ENCODE measurements at regions not wholly inside any gene's neighbourhood (a gene's known extent, or its start where the extent isn't known, plus 50 kb on each side); places are given as distances from the start of the nearest gene placed in this dataset.
"Not testable (repeated sequence)": the region's sequence is repeated elsewhere in the genome, so short reads cannot be mapped to it uniquely, and the experiment has no call there.

DNA sequence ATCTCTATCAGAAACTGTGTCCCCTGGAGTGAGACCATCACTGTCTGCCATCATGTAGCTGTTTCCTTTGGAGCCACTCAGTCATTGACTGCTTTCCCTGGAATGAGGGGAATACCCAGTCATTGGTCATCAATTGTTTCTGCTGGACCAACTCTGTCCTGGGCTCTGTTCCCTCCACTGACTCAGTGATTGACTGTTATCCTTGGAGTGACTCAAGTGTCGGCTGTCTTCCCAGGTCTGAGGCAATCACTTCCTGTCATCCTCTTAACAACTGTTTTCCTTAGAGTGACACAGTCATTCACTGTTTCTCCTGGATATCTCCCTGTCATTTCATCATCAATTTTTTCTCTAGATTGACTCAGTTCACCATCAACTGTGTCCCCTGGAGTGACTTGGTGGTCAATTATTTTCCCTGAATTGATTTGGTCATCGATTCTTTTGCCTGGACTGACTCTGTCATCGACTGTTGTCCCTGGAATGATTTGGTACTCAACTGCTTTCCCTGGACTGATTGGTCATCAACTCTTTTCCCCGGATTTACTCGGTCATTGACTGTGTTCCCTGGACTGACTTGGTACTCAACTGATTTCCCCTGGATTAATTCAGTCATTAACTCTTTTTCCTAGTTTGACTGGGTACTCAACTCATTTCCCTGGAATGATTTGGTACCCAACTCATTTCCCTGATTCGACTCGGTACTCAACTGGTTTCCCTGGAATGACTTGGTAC is 327.9 kb upstream of the VCX start:
- DNase-seq: no peak

GRCh38 chrX:7512845-7513244 is 330.1 kb upstream of the VCX start:
- no peak for DNase-seq

DNA sequence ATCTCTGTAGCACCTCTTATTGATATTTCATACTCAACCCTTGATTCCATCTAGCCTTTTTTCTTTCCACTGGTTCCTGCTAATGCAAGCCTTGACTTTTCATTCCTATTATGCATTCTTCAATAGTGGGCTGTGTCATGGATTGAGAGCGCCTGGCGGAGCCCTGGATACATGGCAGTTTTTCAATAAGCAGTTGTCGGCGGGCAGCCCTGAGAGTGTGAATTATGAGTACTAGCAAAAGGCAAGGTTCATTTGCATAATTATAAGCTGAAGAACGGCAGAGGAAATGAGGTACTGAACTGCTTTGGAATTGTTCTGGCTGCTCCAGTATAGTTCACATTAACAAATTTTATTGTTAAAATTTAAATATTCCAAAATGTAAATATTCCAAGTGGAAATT is 339.7 kb upstream of the VCX start:
- no peak for DNase-seq

GRCh38 chrX:7500386-7500785 is 342.6 kb upstream of the VCX start:
- DNase-seq: no peak

DNA sequence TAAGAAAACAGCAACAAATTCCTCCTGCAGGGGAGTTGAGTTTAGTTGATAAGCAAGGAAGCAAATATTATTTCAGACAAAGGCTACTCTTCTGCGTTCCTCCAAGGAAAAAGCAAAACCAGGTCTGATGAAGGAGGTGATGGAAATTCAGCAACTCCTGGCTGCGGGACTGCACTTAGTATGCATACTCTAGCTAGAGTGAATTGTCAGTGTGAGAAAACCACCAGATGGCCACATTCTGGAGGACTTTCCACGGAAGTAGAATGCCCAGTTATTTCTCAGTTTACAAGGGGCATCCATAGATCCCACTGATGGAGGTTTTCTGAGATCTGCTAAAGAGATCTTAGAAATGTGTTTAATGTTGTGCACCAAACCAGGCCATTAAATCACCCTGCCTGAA is 338.6 kb upstream of the PUDP start:
- DNase-seq: no peak

DNA sequence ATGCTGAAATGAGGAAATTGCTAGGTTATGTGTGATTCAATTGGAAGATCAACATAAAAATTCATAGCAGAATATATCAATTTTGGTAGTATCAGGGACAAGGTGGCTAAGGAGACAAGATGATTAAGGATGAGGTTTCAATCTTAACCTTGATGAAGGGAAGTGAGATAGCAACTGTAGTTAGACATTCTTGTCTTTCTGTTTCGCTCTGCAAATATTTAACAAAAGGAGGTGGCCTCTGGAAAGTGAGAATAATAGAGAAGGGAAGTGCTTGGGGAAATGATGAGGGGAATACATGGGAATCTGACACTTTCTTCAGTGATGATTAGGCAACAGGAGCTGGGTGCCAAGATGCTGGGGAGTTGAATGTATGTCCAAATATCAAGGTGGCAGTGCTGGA is 337.1 kb upstream of the PUDP start:
- DNase-seq: no peak

DNA sequence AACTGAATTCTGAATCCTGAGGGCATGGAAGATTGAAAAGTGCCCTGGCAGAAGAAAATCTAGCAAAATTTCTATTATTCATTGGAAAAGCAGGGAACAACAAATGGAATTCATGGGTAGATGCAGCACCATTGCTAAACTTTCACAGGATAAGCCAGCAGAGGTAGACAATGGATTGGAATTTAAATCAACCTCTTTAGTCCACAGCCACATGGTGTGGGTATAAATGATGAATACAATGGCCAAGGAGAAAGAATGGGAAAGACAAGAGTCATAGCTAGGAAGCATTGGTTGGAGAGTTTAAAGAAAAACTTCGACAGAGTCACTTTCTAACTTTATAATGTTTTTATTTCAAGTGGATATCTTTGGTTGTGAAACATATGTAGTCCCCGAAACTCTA is 332.8 kb upstream of the PUDP start:
- no peak for DNase-seq

- DNase-seq: no peak
Observed at GRCh38 chrX:7462110-7462509, 314.2 kb upstream of the PUDP start.

DNA sequence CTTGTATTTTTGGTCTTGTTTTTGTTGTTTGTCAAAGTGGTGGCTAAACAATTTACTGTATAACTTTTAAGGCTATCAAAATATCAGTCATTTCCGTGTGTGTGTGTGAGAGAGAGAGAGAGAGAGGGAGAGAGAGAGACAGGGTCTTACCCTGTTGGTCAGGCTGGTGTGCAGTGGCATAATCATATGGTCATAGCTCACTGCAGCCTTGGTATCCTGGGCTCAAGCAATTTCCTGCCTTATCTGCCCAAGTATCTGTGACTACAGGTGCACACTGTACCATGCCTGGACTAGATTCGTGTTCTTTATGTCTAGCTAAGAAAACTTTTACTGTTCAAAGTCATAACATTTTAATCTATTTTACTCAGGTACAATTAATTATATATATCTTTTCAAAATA is 313.1 kb upstream of the PUDP start:
- DNase-seq: not testable (repeated sequence)

DNA sequence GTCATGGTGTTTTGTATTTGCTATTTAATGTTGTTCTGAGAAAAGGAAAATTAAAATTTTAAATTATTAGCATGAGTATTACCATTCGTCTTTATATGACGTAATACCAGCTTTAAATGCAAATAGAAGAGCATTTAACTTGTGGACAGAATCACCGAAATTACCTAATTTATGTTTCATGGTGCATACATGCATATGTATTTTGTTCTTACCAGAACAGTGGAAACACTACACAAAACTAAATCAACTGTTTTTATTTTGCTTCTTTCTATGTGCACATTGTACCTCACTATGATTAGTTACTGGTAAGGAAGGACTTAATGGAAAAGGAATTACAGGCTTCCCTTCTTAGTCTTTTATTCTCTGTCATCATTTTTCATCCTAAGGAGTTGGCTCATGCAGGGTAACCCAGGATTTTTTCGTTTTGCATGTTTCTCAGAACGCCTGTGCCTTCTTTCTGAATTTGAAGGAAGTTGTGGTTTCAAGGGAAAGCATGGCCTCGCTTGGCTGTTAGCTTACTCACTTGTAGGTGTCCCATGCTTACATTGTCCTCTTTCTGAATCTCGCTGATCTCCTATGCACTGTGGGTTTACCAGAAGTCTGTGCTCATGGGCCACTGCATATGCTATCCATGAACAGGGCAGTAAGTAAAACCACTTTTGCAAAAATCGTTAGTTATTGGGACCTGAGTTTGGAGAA is 300.0 kb upstream of the PUDP start:
- DNase-seq: no peak

DNA sequence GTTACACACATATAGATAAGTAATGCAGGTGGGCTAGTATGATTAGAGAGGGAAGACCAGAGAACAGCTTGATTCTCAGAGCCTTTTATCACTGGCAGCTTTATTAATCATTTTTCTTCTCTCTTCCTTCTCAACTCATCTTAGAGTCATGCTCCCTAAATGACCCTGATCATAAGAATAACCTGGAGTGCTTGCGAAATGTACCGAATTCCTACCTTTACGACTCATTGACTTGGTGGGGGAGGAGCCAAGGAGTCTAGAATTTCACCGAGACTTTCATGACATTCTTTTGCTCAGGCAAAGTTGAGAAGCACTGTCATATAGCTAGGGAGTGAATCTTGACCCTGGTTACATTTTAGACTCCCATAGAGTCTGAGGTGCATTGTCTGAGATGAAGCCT is 298.9 kb upstream of the PUDP start:
- no peak for DNase-seq

- no peak for DNase-seq
Observed at GRCh38 chrX:7444967-7445366, 297.0 kb upstream of the PUDP start.

GRCh38 chrX:7441586-7441985 is 293.6 kb upstream of the PUDP start:
- no peak for DNase-seq

DNA sequence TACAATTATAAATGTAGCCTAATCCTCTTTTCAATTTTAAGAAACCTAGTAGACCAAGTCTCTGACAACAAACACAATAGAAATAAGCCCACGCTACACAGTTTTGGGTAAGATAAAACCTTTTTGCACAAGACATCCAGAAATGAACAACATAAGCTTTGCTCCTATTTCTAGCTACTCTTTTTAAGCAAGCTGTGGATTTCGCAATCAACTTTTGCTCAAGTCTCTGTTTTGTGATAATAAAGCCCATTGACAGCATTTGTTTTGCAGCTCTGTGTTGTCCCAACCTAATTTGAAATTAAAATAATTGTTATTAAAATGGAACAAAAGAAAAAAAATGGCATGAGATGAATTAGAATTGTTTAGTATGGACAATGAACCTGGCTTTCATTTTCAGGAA is 287.9 kb upstream of the PUDP start:
- no peak for DNase-seq

DNA sequence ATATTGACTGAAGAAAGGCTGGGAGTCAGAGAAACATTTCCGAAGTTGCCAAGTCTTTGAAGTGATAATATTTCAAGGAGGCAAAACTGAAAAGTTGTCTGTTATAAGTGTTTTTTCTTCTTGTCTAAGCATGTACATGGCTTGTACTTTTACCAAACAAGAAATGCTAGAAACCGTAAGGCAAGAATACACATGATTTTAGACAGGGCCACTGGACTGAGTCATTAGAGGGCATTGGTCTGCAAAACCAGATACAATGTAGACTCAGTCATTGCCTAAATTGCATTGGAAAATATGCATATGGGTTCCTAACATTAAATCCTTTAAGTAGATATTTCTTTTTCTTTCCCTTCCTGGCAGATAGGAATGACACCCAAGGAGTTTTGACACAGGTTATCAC is 284.9 kb upstream of the PUDP start:
- no peak for DNase-seq

- DNase-seq: no peak
Observed at GRCh38 chrX:7420717-7421116, 272.8 kb upstream of the PUDP start.

DNA sequence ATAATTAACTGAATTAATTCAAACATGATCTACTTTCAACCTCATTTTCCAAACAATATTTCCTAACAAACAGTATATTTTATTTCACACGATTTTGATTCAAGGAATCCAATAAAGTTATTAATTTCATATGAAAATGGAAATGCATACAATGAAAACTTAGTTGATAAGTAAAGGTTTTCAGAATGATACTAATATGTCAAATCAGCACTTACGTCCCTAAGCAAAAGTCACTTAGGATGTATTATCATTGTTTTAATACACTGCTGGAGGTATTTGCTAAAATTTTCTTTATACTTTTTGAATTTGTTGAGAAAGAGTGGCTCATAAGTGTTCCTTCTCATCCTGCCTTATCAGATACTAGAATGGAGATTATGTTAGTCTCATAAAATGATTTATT is 266.8 kb upstream of the PUDP start:
- DNase-seq: no peak

DNA sequence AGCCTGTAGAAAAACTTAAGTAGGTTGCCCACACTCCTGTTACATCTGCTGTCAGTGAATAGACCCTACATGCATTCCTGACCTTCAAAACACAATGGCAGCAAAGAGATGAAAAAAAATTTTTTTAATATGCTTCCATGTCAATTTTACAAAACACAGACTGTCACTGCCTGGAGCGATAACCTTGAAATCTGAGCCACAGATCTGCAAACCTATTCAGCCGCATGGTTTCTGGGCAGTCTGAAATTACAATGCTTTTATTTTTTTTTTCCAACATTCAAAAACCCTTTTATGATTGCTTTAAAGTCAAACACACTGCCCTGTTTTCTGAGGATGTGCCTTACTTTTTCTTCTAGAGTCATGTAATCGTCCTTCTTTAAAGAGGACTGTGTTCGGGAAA is 264.9 kb upstream of the PUDP start:
- DNase-seq: no peak

- DNase-seq: no peak
Observed at GRCh38 chrX:7409866-7410265, 261.9 kb upstream of the PUDP start.

DNA sequence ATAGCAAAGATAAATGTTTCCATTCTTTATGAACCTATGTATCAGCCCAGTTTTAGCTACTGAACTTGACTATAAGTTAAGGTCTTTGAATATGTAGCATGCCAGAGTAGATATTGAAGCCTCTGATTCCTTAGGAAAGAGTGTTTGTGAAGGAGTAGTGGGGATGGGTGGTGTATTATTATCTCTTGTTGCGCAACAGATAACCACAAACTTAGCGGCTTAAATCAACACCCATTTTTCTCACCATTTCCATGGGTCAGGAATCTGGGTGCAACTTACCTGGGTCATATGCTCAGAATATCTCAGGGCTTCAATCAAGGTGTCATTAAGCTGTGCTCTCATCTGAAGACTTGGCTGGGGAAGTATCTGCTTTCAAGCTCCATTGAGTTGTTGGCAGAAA is 251.4 kb upstream of the PUDP start:
- no peak for DNase-seq

- no peak for DNase-seq
Observed at GRCh38 chrX:7390441-7390840, 242.5 kb upstream of the PUDP start.

DNA sequence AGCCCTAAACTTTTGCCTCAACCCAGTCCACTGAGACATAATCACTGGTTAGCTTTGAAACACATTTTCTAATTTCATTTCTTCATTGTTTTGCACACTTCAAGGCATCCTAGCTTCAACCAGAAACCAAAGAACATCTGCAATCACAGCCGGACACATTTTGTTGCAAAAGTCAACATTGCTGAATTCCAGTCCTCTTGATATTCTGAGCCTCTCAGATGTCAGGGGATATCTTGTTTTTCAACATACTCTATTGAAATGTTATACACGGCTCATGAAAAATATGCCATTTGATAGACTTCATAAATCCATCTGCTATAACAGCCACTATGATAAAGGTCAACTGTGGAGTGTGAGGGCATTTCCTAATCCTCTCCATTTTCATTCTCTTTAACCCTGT is 241.6 kb upstream of the PUDP start:
- DNase-seq: no peak

GRCh38 chrX:7385131-7385530 is 237.2 kb upstream of the PUDP start:
- no peak for DNase-seq

DNA sequence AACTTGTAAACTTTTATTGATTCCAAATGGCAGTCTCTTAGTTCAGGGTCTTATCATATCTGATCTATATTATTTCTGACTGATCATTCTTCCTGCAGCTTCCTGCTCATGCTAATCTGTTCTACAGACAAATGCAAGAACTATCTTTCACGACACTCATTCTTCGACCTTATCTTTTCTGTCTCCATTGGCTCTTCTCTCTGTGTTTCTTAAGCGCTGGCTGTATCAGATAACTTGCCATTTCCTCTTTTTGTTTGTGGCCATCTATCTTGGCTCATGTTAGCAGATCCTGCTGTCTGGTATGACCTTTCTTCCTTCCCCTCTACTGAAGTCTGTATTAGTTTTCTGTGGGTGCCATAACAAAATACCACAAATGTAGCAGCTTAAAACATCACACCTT is 230.5 kb upstream of the PUDP start:
- no peak for DNase-seq

Data from inflammatory macrophage (primary cell).